Superior temporal gyrus (tissue), 1 donor: ENCODE measurements at regions not wholly inside any gene's neighbourhood (a gene's known extent, or its start where the extent isn't known, plus 50 kb on each side); places are given as distances from the start of the nearest gene placed in this dataset.

ENCODE experiments used
- DNase-seq: peaks from one replicate; pipeline ENCODE4 v3.0.0-alpha.2; 2016; ENCODE audit errors: extremely low spot score

GRCh38 chr15:97597801-97598200, 362.7 kb upstream of the ARRDC4 start:
- DNase-seq, result no peak

- no peak for DNase-seq
Measured at GRCh38 chr15:97598353-97598798, 362.1 kb upstream of the ARRDC4 start.

- DNase-seq, result no peak
Measured at GRCh38 chr15:97600190-97600589, 360.3 kb upstream of the ARRDC4 start.

GRCh38 chr15:97604677-97605076, 355.8 kb upstream of the ARRDC4 start:
- no peak for DNase-seq

- DNase-seq, result no peak
Measured at GRCh38 chr15:97615114-97615513, 345.4 kb upstream of the ARRDC4 start.

GRCh38 chr15:97623091-97623661, 337.3 kb upstream of the ARRDC4 start:
- peak; percentile 55 for DNase-seq

GRCh38 chr15:97627634-97628033, 332.9 kb upstream of the ARRDC4 start:
- no peak for DNase-seq

- DNase-seq, result no peak
Measured at GRCh38 chr15:97645758-97646157, 314.7 kb upstream of the ARRDC4 start.

GRCh38 chr15:97648728-97649127, 311.8 kb upstream of the ARRDC4 start:
- DNase-seq, result no peak

GRCh38 chr15:97652041-97652440, 308.5 kb upstream of the ARRDC4 start:
- no peak for DNase-seq

GRCh38 chr15:97652700-97653167, 307.8 kb upstream of the ARRDC4 start:
- peak; percentile 10 for DNase-seq

GRCh38 chr15:97653896-97654295, 306.6 kb upstream of the ARRDC4 start:
- no peak for DNase-seq

GRCh38 chr15:97654481-97655076, 305.9 kb upstream of the ARRDC4 start:
- DNase-seq, result no peak

GRCh38 chr15:97661796-97662195, 298.7 kb upstream of the ARRDC4 start:
- no peak for DNase-seq

- no peak for DNase-seq
Measured at GRCh38 chr15:97672586-97672985, 287.9 kb upstream of the ARRDC4 start.

GRCh38 chr15:97678656-97679055, 281.8 kb upstream of the ARRDC4 start:
- no peak for DNase-seq

GRCh38 chr15:97679106-97679688, 281.3 kb upstream of the ARRDC4 start:
- DNase-seq, result no peak

GRCh38 chr15:97680606-97681220, 279.8 kb upstream of the ARRDC4 start:
- DNase-seq, result no peak

GRCh38 chr15:97683831-97684230, 276.7 kb upstream of the ARRDC4 start:
- DNase-seq, result no peak

GRCh38 chr15:97684249-97684648, 276.3 kb upstream of the ARRDC4 start:
- no peak for DNase-seq

- DNase-seq, result no peak
Measured at GRCh38 chr15:97686324-97686723, 274.2 kb upstream of the ARRDC4 start.

- no peak for DNase-seq
Measured at GRCh38 chr15:97687654-97688053, 272.8 kb upstream of the ARRDC4 start.

GRCh38 chr15:97688177-97688576, 272.3 kb upstream of the ARRDC4 start:
- DNase-seq, result no peak
